GM21367 (cell line): ENCODE measurements at regions not wholly inside any gene's neighbourhood (a gene's known extent, or its start where the extent isn't known, plus 50 kb on each side); places are given as distances from the start of the nearest gene placed in this dataset.

ENCODE experiments used
- ATAC-seq: cut with Tn5 transposase; IDR thresholded peaks from one replicate; pipeline ENCODE4 v1.9.1; 2021; ENCODE audit not compliant: unreplicated experiment

- ATAC-seq = no peak
Measured at GRCh38 chr3:146854523-146854922, 249.4 kb upstream of the PLSCR5 start.

- no peak for ATAC-seq
Measured at GRCh38 chr3:146851665-146852064, 246.5 kb upstream of the PLSCR5 start.

- no peak for ATAC-seq
Measured at GRCh38 chr3:146845361-146845760, 240.2 kb upstream of the PLSCR5 start.

- ATAC-seq = no peak
Measured at GRCh38 chr3:146843476-146843875, 238.3 kb upstream of the PLSCR5 start.

- no peak for ATAC-seq
Measured at GRCh38 chr3:146839727-146840375, 234.7 kb upstream of the PLSCR5 start.

- ATAC-seq = no peak
Measured at GRCh38 chr3:146838221-146838620, 233.1 kb upstream of the PLSCR5 start.

- ATAC-seq = no peak
Measured at GRCh38 chr3:146834917-146835316, 229.8 kb upstream of the PLSCR5 start.

- ATAC-seq = no peak
Measured at GRCh38 chr3:146832857-146833458, 227.8 kb upstream of the PLSCR5 start.

GRCh38 chr3:146831659-146832058, 226.5 kb upstream of the PLSCR5 start:
- no peak for ATAC-seq

GRCh38 chr3:146830231-146830630, 225.1 kb upstream of the PLSCR5 start:
- ATAC-seq = no peak

- ATAC-seq = no peak
Measured at GRCh38 chr3:146827836-146828235, 222.7 kb upstream of the PLSCR5 start.

GRCh38 chr3:146823622-146824021, 218.5 kb upstream of the PLSCR5 start:
- ATAC-seq = no peak

GRCh38 chr3:146818866-146819265, 213.7 kb upstream of the PLSCR5 start:
- ATAC-seq = no peak

GRCh38 chr3:146818301-146818700, 213.2 kb upstream of the PLSCR5 start:
- ATAC-seq = no peak

GRCh38 chr3:146817704-146818103, 212.6 kb upstream of the PLSCR5 start:
- no peak for ATAC-seq

GRCh38 chr3:146814601-146815315, 209.6 kb upstream of the PLSCR5 start:
- no peak for ATAC-seq

GRCh38 chr3:146813496-146813895, 208.3 kb upstream of the PLSCR5 start:
- ATAC-seq = no peak

- no peak for ATAC-seq
Measured at GRCh38 chr3:146803745-146804144, 198.6 kb upstream of the PLSCR5 start.

GRCh38 chr3:146801492-146801891, 196.3 kb upstream of the PLSCR5 start:
- ATAC-seq = no peak

- no peak for ATAC-seq
Measured at GRCh38 chr3:146800484-146800883, 195.3 kb upstream of the PLSCR5 start.

GRCh38 chr3:146796078-146796477, 190.9 kb upstream of the PLSCR5 start:
- no peak for ATAC-seq

- ATAC-seq = no peak
Measured at GRCh38 chr3:146783446-146783845, 178.3 kb upstream of the PLSCR5 start.
